Chondrocyte (in vitro differentiated cells): ENCODE measurements at regions not wholly inside any gene's neighbourhood (a gene's known extent, or its start where the extent isn't known, plus 50 kb on each side); places are given as distances from the start of the nearest gene placed in this dataset.
"Not testable (repeated sequence)": the region's sequence is repeated elsewhere in the genome, so short reads cannot be mapped to it uniquely, and the experiment has no call there.

Source experiments
- DNase-seq: peaks from one replicate; pipeline ENCODE4 v3.0.0; 2021; ENCODE audit warnings: mixed read lengths, low spot score
- H3K27ac Mint-ChIP-seq: one replicate; pipeline ENCODE4 v1.8.0; 2021; ENCODE audit warnings: mild to moderate bottlenecking, moderate library complexity, mixed read lengths; ENCODE audit not compliant: unreplicated experiment
- H3K27me3 Mint-ChIP-seq: 2 replicates; pipeline ENCODE4 v1.8.0; 2021; ENCODE audit warnings: low read depth, mixed read lengths
- H3K36me3 Mint-ChIP-seq: 2 replicates; pipeline ENCODE4 v1.8.0; 2021; ENCODE audit warnings: low read depth, mixed read lengths
- H3K4me1 Mint-ChIP-seq: 2 replicates; pipeline ENCODE4 v1.8.0; 2021; ENCODE audit warnings: low read depth, mild to moderate bottlenecking, mixed read lengths
- H3K4me3 Mint-ChIP-seq: one replicate; pipeline ENCODE4 v1.8.0; 2021; ENCODE audit warnings: mild to moderate bottlenecking, moderate library complexity, mixed read lengths; ENCODE audit not compliant: unreplicated experiment
- H3K9me3 Mint-ChIP-seq: 2 replicates; pipeline ENCODE4 v1.8.0; 2021; ENCODE audit warnings: low read depth, mixed read lengths
- TF ChIP-seq, protein P1 (sequence below): fragments of 200-600 bp; sonication (generic); IDR thresholded peaks from 2 replicates; pipeline ENCODE4 v1.5.0; 2021; ENCODE audit warnings: antibody characterized with exemption, mild to moderate bottlenecking, moderate library complexity

DNA sequence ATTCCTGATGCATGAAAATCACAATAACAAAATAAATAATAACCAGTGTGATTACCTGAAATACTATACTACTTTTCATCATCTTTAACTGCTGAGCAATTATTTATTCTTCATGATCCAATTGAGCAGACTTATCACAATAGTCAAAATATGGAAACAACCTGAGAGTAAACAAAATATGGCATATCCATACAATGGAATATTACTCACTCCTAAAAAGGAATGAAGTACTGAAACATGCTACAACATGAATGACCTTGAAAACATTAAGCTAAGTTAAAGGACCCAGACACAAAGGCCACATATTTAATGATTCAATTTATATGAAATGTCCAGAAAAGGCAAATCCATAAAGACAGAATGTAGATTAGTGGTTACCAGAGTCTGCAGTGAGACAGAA, 146.8 kb downstream of the MID1IP1 start:
- Mint-ChIP-seq H3K36me3 (peaks cover 2% of the 10 kb centered on the region), H3K9me3 (peaks cover 57% of the 10 kb centered on the region), H3K27me3 (no peaks in the 10 kb centered on the region), H3K27ac (no peak overlapping the region), H3K4me1 (no peaks in the 10 kb centered on the region), H3K4me3 (no peak overlapping the region)
- no peak for DNase-seq
- TF ChIP-seq, protein P1, sequence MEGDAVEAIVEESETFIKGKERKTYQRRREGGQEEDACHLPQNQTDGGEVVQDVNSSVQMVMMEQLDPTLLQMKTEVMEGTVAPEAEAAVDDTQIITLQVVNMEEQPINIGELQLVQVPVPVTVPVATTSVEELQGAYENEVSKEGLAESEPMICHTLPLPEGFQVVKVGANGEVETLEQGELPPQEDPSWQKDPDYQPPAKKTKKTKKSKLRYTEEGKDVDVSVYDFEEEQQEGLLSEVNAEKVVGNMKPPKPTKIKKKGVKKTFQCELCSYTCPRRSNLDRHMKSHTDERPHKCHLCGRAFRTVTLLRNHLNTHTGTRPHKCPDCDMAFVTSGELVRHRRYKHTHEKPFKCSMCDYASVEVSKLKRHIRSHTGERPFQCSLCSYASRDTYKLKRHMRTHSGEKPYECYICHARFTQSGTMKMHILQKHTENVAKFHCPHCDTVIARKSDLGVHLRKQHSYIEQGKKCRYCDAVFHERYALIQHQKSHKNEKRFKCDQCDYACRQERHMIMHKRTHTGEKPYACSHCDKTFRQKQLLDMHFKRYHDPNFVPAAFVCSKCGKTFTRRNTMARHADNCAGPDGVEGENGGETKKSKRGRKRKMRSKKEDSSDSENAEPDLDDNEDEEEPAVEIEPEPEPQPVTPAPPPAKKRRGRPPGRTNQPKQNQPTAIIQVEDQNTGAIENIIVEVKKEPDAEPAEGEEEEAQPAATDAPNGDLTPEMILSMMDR: no peak

DNA sequence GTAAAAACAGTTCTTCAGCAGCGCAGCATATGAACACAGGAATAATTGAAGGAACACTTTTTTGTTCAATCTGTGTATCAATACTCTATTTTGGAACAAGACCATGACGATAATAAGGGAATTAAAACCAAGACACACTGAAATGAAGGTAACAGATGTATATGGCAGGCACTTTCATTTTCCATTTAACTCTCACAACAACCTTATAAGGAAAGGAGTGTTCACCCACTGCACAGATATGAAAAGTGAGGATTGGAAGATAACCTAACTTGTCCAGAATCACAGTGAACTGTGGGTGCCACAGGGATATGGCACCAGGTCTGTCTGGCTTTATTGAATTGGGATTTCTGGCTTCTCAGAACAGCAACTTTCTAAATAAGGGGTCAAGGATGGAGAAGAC, 153.3 kb downstream of the MID1IP1 start:
- TF ChIP-seq, protein P1: no peak
- Mint-ChIP-seq H3K36me3 (no peaks in the 10 kb centered on the region), H3K9me3 (peaks cover 20% of the 10 kb centered on the region)

DNA sequence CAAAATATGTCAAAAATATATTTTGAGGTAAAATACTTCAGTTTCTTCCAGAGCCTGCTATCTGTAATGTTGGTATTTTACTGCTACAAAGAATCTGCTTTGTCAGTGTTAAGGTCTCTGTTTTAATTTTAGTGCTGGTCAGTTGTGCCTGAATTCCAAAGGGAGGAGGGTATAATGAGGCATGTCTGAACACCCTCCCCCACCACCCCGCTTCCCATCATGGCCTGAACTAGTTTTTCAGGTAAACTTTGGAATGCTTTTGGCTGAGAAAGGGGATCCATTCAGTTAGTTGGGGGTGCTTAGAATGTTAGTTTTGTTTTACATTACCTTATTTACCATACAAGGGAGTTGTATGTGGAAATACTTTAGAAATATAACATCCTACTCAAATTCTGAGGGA, 158.5 kb downstream of the MID1IP1 start:
- Mint-ChIP-seq H3K9me3 (peaks cover 11% of the 10 kb centered on the region), H3K27ac (peak overlapping the region; percentile 59), H3K36me3 (no peaks in the 10 kb centered on the region), H3K4me3 (no peak overlapping the region), H3K4me1 (peaks cover 11% of the 10 kb centered on the region), H3K27me3 (no peaks in the 10 kb centered on the region)
- TF ChIP-seq, protein P1: no peak
- no peak for DNase-seq

More for the DNA sequence above, 153.3 kb downstream of the MID1IP1 start:
- Mint-ChIP-seq H3K27me3 (no peaks in the 10 kb centered on the region), H3K4me1 (peaks cover 3% of the 10 kb centered on the region), H3K4me3 (no peak overlapping the region), H3K27ac (no peak overlapping the region)
- no peak for DNase-seq

DNA sequence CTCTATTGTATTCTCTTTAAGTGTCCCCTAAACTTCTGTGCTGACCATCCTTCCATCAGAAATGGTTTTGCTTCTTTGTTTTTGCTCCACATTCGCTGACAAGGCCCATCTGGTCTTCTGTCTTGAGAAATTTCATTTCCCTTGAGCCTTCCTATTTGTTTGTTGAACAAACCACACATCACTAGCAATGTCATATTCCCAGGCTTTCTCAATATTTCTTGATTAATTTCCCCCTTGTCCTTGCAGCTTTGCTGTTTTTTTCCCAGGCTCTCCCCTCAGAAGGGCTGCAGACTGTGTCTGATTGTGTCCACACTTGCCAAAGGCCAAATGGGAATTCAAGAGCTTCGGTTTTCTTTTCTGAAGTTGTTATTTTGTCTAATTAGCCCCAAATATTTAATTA, 158.9 kb downstream of the MID1IP1 start:
- peaks cover 11% of the 10 kb centered on the region for H3K4me1 Mint-ChIP-seq
- no peaks in the 10 kb centered on the region for H3K36me3 Mint-ChIP-seq
- TF ChIP-seq, protein P1: no peak
- H3K4me3 Mint-ChIP-seq: no peak overlapping the region
- H3K27me3 Mint-ChIP-seq: no peaks in the 10 kb centered on the region
- H3K27ac Mint-ChIP-seq: peak overlapping the region; percentile 36
- H3K9me3 Mint-ChIP-seq: peaks cover 13% of the 10 kb centered on the region
- no peak for DNase-seq

DNA sequence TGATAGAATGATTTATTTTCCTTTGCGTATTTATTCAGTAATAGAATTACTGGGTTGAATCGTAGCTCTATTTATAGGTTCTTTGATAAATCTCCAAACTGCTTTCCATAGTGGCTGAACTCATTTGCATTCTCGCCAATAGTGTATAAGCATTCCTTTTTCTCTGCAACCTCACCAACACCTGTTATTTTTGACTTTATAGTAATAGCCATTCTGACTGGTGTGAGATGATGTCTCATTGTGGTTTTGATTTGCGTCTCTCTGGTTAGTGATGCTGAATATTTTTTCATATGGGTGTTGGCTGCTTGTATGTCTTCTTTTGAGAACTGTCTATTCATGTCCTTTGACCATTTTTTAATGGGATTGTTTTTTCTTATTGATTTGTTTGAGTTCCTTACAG, 160.7 kb downstream of the MID1IP1 start:
- TF ChIP-seq, protein P1: no peak
- Mint-ChIP-seq H3K9me3 (peaks cover 13% of the 10 kb centered on the region), H3K4me1 (peaks cover 11% of the 10 kb centered on the region), H3K27me3 (no peaks in the 10 kb centered on the region), H3K36me3 (no peaks in the 10 kb centered on the region), H3K27ac (no peak overlapping the region), H3K4me3 (no peak overlapping the region)
- no peak for DNase-seq

DNA sequence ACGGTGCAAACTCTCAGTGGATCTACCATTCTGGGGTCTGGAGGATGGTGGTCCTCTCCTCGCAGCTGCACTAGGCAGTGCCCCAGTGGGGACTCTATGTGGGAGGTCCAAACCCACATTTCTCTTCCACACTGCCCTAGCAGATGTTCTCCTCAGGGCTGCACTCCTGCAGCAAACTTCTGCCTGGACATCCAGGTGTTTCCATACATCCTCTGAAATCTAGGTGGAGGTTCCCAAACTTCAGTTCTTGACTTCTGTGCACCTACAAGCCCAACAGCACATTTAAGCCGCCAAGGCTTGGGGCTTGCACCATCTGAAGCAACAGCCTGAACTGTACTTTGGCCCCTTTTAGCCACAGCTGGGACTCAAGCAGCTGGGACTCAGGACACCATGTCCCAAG, 162.0 kb downstream of the MID1IP1 start:
- H3K27me3 Mint-ChIP-seq, DNase-seq, H3K4me3 Mint-ChIP-seq, H3K36me3 Mint-ChIP-seq, H3K27ac Mint-ChIP-seq: not testable (repeated sequence)
- Mint-ChIP-seq H3K9me3 (peaks cover 13% of the 10 kb centered on the region), H3K4me1 (peaks cover 11% of the 10 kb centered on the region)
